ENCODE measurements at regions not wholly inside any gene's neighbourhood (a gene's known extent, or its start where the extent isn't known, plus 50 kb on each side); places are given as distances from the start of the nearest gene placed in this dataset.

- TF ChIP-seq JUN (IDR thresholded peaks at IDR 0.05; ENCODE audit: borderline replicate concordance, low read depth, low read length): peak; percentile 83
- no peak for TF ChIP-seq JUN (CRISPR knock-in tag; IDR thresholded peaks at IDR 0.05; ENCODE audit: borderline replicate concordance)
- TF ChIP-seq NR2C2 (CRISPR knock-in tag; IDR thresholded peaks at IDR 0.05): no peak
- peak; percentile 86 for TF ChIP-seq NR2C2 (tag; IDR thresholded peaks at IDR 0.05)
- peak; percentile 75 for TF ChIP-seq SPI1 (IDR thresholded peaks at IDR 0.05; ENCODE audit: borderline replicate concordance, low read depth, low read length)
- TF ChIP-seq TCF7L2 (IDR thresholded peaks at IDR 0.05; ENCODE audit: low read depth, low read length): no peak
- TF ChIP-seq, protein P1, sequence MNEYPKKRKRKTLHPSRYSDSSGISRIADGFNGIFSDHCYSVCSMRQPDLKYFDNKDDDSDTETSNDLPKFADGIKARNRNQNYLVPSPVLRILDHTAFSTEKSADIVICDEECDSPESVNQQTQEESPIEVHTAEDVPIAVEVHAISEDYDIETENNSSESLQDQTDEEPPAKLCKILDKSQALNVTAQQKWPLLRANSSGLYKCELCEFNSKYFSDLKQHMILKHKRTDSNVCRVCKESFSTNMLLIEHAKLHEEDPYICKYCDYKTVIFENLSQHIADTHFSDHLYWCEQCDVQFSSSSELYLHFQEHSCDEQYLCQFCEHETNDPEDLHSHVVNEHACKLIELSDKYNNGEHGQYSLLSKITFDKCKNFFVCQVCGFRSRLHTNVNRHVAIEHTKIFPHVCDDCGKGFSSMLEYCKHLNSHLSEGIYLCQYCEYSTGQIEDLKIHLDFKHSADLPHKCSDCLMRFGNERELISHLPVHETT (CRISPR knock-in tag; conservative IDR thresholded peaks at IDR 0.05 in 1 of 2, IDR thresholded peaks at IDR 0.05 in 1 of 2): peak in 1 of 2 experiments; percentile 51; a peak in 1 of 4 replicates
- no peak for TF ChIP-seq STAT5B (CRISPR knock-in tag; IDR thresholded peaks at IDR 0.05)
- peak; percentile 92 for TF ChIP-seq JUND (IDR thresholded peaks at IDR 0.05; ENCODE audit: borderline replicate concordance, low read depth, low read length)
- peak; percentile 86 for TF ChIP-seq JUND (tag; IDR thresholded peaks at IDR 0.05; ENCODE audit: borderline replicate concordance, low read depth, low read length)
- peak; percentile 41; the same call in 1 of the 2 replicates for TF ChIP-seq ARID1B (IDR thresholded peaks at IDR 0.05)
- TF ChIP-seq TAF1 (IDR thresholded peaks at IDR 0.05; ENCODE audit: control insufficient read depth, extremely low read depth, insufficient read depth, low read length, severe bottlenecking): no peak
- peak; percentile 40; the same call in 1 of the 2 replicates for TF ChIP-seq ZNF584 (CRISPR knock-in tag; IDR thresholded peaks at IDR 0.05; ENCODE audit: low read depth)
- TF ChIP-seq MEIS2 (IDR thresholded peaks at IDR 0.05; ENCODE audit: partially characterized antibody): peak; percentile 72
- peak; percentile 43 for TF ChIP-seq FOS (IDR thresholded peaks at IDR 0.05; ENCODE audit: extremely low read depth, insufficient read length)
Observed at GRCh38 chr9:99433555-99433954, 211.5 kb downstream of the SEC61B start (continued).
